NCI-H82 (cell line): ENCODE measurements at regions not wholly inside any gene's neighbourhood (a gene's known extent, or its start where the extent isn't known, plus 50 kb on each side); places are given as distances from the start of the nearest gene placed in this dataset.

Experiments
- DNase-seq: peaks from one replicate; lab custom pipeline; 2025; lab: John Stamatoyannopoulos, UW

GRCh38 chrX:126395909-126396308 lies 156.7 kb downstream of the DCAF12L1 start:
- no peak for DNase-seq

- DNase-seq = no peak
Measured at GRCh38 chrX:126394681-126395080, 157.9 kb downstream of the DCAF12L1 start.

- DNase-seq = no peak
Measured at GRCh38 chrX:126393284-126393683, 159.3 kb downstream of the DCAF12L1 start.

DNA sequence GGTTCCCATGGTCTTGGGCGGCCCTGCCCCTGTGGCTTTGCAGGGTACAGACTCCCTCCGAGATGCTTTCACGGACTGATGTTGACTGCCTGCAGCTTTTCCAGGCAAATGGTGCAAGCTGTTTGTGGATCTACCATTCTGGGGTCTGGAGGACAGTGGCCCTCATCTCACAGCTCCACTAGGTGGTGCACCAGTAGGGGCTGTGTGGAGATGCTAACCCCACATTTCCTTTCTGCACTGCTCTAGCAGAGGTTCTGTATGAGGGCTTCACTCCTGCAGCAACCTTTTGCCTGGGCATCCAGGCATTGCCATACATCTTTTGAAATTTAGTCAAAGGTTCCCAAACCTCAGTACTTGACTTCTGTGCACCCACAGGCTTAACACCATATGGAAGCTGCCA lies 176.1 kb downstream of the DCAF12L1 start:
- DNase-seq = peak; percentile 1

DNA sequence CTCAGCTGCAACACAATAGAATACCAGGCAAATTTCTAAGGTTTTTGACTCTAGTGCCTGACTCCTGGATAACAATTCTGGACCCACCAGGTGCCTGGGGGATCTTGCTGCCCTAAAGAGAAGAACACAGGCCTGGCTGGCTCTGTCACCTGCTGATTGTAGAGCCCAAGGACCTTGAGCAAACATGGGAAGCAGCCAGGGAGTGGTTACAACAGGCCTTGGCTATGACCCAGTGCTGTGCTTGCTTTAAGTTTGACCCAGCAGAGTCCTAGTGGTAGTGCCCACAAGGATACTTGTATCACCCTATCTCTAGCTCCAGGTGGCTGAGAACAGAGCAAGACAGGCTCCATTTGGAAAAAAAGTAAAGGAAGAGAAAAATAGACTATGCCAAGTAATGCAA lies 176.8 kb upstream of the DCAF12L2 start:
- no peak for DNase-seq

DNA sequence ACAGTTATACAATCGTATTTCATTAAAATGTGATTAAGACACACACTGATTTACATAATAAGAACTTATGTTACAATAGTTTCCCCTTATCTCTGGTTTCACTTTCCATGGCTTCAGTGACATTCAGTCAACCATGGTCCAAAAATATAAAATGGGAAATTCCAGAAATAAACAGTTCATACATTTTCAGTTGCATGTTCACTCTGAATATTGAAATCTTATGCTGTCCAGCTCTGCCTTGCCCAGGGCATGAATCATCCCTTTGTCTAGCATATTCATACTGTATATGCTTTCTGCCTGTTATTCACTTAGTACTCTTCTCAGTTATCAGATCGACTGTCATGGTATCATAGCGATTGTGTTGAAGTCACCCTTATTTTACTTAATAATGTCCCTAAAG lies 173.8 kb upstream of the DCAF12L2 start:
- no peak for DNase-seq

- DNase-seq = no peak
Measured at GRCh38 chrX:126338916-126339315, 172.8 kb upstream of the DCAF12L2 start.

DNA sequence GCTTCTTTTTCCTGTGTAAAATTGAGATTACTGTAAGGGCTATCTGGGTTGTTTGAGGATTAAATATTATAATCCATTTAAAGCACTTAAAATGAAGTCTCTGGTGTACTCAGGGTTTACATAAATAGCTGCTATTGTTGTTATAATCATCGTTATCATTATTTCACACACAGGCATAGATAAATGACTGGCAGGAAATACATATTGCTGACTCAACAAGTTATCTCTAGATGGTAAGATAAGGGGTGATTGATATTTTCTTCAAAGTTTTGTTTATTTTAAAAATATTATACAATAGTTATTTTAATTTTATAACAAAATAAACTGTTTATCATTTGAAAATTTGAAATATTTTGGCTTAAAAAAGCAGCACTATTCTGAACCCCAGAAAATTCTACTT lies 134.3 kb upstream of the DCAF12L2 start:
- DNase-seq = no peak

- DNase-seq = peak; percentile 0
Measured at GRCh38 chrX:126272795-126273497, 106.9 kb upstream of the DCAF12L2 start.

DNA sequence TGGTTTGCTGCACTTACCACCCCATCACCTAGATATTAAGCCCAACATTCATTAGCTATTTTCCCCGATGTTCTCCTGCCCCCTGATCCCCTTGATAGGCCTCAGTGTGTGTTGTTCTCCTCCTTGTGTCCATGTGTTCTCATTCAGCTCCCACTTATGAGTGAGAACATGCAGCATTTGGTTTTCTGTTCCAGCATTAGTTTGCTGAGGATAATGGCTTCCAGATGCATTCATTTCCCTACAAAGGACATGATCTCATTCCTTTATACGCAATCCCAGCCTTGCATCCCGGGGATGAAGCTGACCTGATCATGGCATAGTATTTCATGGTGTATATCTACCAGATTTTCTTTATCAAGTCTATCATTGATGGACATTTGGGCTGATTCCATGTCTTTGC lies 99.0 kb upstream of the DCAF12L2 start:
- DNase-seq = no peak

GRCh38 chrX:126238220-126238619 lies 72.1 kb upstream of the DCAF12L2 start:
- no peak for DNase-seq

DNA sequence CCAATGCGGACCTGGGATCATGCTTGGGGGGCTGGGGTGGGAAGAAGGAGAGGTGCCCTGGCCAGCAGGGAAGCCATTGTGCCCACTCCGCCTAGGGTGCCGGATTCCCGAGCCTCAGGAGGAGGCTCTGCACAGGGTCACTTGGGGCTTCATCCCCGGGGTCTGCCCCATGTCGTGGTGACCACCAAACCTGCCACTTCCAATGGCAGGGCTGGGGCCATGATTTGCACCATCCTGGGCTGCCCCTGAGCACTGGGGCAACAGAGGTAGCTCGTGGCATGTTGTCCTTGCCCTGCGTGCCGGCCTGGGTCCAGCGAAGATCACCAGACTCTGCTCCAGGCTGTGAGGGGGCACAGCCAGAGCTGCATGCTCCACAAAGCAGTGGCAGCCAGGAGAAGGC lies 71.4 kb upstream of the DCAF12L2 start:
- DNase-seq = no peak
